NCI-H2107 treated with DMSO at 0.1 percent for 48 hours (cell line): ENCODE measurements at regions not wholly inside any gene's neighbourhood (a gene's known extent, or its start where the extent isn't known, plus 50 kb on each side); places are given as distances from the start of the nearest gene placed in this dataset.

Experiments used
- DNase-seq: peaks from one replicate; lab custom pipeline; 2025; ENCODE audit not compliant: unreplicated experiment; lab: John Stamatoyannopoulos, UW

- no peak for DNase-seq
Observed at GRCh38 chr10:30256084-30256483, 93.0 kb downstream of the MTPAP start.

GRCh38 chr10:30254926-30255325, 94.2 kb downstream of the MTPAP start:
- no peak for DNase-seq

- DNase-seq: no peak
Observed at GRCh38 chr10:30248728-30249127, 100.3 kb downstream of the MTPAP start.

- no peak for DNase-seq
Observed at GRCh38 chr10:30247704-30248103, 101.4 kb downstream of the MTPAP start.

- DNase-seq: no peak
Observed at GRCh38 chr10:30241422-30242110, 107.5 kb downstream of the MTPAP start.

- DNase-seq: no peak
Observed at GRCh38 chr10:30238836-30239235, 110.2 kb downstream of the MTPAP start.

- DNase-seq: no peak
Observed at GRCh38 chr10:30233186-30233959, 115.7 kb downstream of the MTPAP start.

GRCh38 chr10:30231709-30232108, 117.4 kb downstream of the MTPAP start:
- DNase-seq: no peak

GRCh38 chr10:30231071-30231652, 117.9 kb downstream of the MTPAP start:
- DNase-seq: no peak

GRCh38 chr10:30229536-30229935, 119.5 kb downstream of the MTPAP start:
- no peak for DNase-seq

- no peak for DNase-seq
Observed at GRCh38 chr10:30228417-30229036, 120.6 kb downstream of the MTPAP start.

GRCh38 chr10:30227481-30227880, 121.6 kb downstream of the MTPAP start:
- DNase-seq: no peak

GRCh38 chr10:30219971-30220751, 128.9 kb downstream of the MTPAP start:
- no peak for DNase-seq

GRCh38 chr10:30216821-30217220, 132.3 kb downstream of the MTPAP start:
- no peak for DNase-seq

GRCh38 chr10:30215623-30216022, 133.5 kb downstream of the MTPAP start:
- DNase-seq: no peak

GRCh38 chr10:30215141-30215540, 133.9 kb downstream of the MTPAP start:
- DNase-seq: no peak

- no peak for DNase-seq
Observed at GRCh38 chr10:30210296-30210695, 138.8 kb downstream of the MTPAP start.

GRCh38 chr10:30208330-30208729, 140.7 kb downstream of the MTPAP start:
- no peak for DNase-seq

- DNase-seq: no peak
Observed at GRCh38 chr10:30207485-30208052, 141.5 kb downstream of the MTPAP start.

GRCh38 chr10:30200017-30200415, 140.6 kb upstream of the JCAD start:
- DNase-seq: no peak
